Psoas muscle (tissue), 7 donors: ENCODE measurements at regions not wholly inside any gene's neighbourhood (a gene's known extent, or its start where the extent isn't known, plus 50 kb on each side); places are given as distances from the start of the nearest gene placed in this dataset.

Experiments used
- ATAC-seq, 4 donors: fragments of 200-7000 bp; cut with Tn5 transposase; one replicate each; pipeline ENCODE4 v1.9.1; 2020; ENCODE audit warnings: moderate library complexity in 3 of 4, mild to moderate bottlenecking in 2 of 4
- DNase-seq, 2 donors: peaks; one replicate each; pipeline ENCODE4 v3.0.0-alpha.2; 2020
- H3K27ac ChIP-seq: fragments of 200-600 bp; one replicate; pipeline ENCODE4 v1.8.0; 2022
- H3K27me3 ChIP-seq, 3 donors: fragments of 200-600 bp in 1 of 3; one replicate each; pipeline versions ENCODE4 v1.6.1 to v1.8.0; 2013 to 2022; ENCODE audit warnings: low read length in 2 of 3, mild to moderate bottlenecking in 2 of 3, moderate library complexity in 1 of 3; ENCODE audit not compliant: insufficient read depth in 3 of 3
- H3K36me3 ChIP-seq, 2 donors: fragments of 200-600 bp in 1 of 2; one replicate each; pipeline versions ENCODE4 v1.6.1 to v1.8.0; 2013 to 2022; ENCODE audit warnings: low read depth in 1 of 2, mild to moderate bottlenecking in 1 of 2, moderate library complexity in 1 of 2; ENCODE audit not compliant: insufficient read depth in 1 of 2
- H3K4me1 ChIP-seq: fragments of 200-600 bp; one replicate; pipeline ENCODE4 v1.8.0; 2022
- H3K4me3 ChIP-seq: fragments of 200-600 bp; one replicate; pipeline ENCODE4 v1.8.0; 2022; ENCODE audit warnings: mild to moderate bottlenecking
- H3K9me3 ChIP-seq: fragments of 200-600 bp; one replicate; pipeline ENCODE4 v1.8.0; 2022
- CTCF ChIP-seq: fragments of 200-600 bp; IDR thresholded peaks from one replicate; pipeline ENCODE4 v1.8.0; 2022; ENCODE audit warnings: antibody characterized with exemption
- WGBS, 3 donors: extraction: QIAGEN DNeasy Blood & Tissue Kit; methylation state at CpG; one replicate each; pipeline versions ENCODE4 v1.1.6 to v1.1.7; 2013; 5-methylcytosine and 5-hydroxymethylcytosine counted together
- intact Hi-C, 2 donors: fragments of 100-400 bp; cut with DNase I; formaldehyde crosslinking; loops; one replicate each; pipeline versions ENCODE4 v1.11.0 to v1.14.2; 2022
- donor health status: healthy with polysubstance abuse.
- donor health status: DM: no; HTN: no; CAD: no; lungs with moderate emphysema.
- donor health status: Bipolar disorder and iron deficiency.
- donor health status: healthy.
- donor health status: DM: yes; HTN: yes; CAD: no.
- donor health status: DM: no; HTN: no; CAD: no.
- donor health status: DM: yes; HTN: yes; CAD: no.

GRCh38 chr2:64852771-64853241, 136.4 kb upstream of the SLC1A4 start:
- Histone ChIP-seq H3K9me3 (no peaks in the 10 kb centered on the region), H3K27ac (no peak overlapping the region), H3K4me1 (peaks cover 19% of the 10 kb centered on the region), H3K36me3 (no peaks in the 10 kb centered on the region), H3K27me3 (no peaks in the 10 kb centered on the region), H3K4me3 (no peak overlapping the region)
- DNase-seq (no peak), ATAC-seq (peak in 1 of 4 donors; percentile 14)
- no peak for TF ChIP-seq CTCF
- WGBS, 3 donors = 77 to 79% (median 78%) methylated on average over 4 of the region's 4 CpGs
- intact Hi-C loops = no loop called here

DNA sequence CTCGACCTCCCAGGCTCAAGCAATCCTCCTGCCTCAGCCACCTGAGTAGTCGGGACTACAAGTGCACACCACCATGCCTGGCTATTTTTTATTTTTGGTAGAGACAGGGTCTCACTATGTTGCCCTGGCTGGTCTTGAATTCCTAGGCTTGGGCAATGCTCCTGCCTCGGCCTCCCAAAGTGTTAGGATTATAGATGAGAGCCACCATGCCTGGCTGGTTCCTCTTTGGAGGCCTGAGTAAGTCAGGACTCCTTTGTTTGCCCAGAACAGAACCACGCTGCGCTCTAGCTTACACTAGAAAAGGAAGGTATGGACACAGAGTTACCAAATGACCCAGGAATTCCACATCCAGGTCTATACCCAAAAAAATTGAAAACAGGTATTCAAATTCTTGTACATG, 135.9 kb upstream of the SLC1A4 start:
- H3K4me3 ChIP-seq = no peak overlapping the region
- no peak for DNase-seq
- H3K36me3 ChIP-seq = no peaks in the 10 kb centered on the region
- intact Hi-C loops = no loop called here
- no peaks in the 10 kb centered on the region for H3K9me3 ChIP-seq
- 92 to 96% (median 94%) methylated on average over 5 of the region's 5 CpGs for WGBS, 3 donors
- peak overlapping the region; percentile 27 for H3K27ac ChIP-seq
- no peaks in the 10 kb centered on the region for H3K27me3 ChIP-seq
- H3K4me1 ChIP-seq = peaks cover 24% of the 10 kb centered on the region
- ATAC-seq = no peak
- TF ChIP-seq CTCF = no peak

- ATAC-seq (no peak), DNase-seq (no peak)
- whole genome bisulfite sequencing, 3 donors = 92 to 96% (median 95%) methylated on average over 1 of the region's 1 CpG
- Histone ChIP-seq H3K9me3 (no peaks in the 10 kb centered on the region), H3K27me3 (no peaks in the 10 kb centered on the region), H3K27ac (no peak overlapping the region), H3K4me3 (no peak overlapping the region), H3K36me3 (no peaks in the 10 kb centered on the region), H3K4me1 (peaks cover 30% of the 10 kb centered on the region)
- no peak for TF ChIP-seq CTCF
- intact Hi-C loops = no loop called here
Measured at GRCh38 chr2:64853894-64854293, 135.3 kb upstream of the SLC1A4 start.

GRCh38 chr2:64854773-64855237, 134.4 kb upstream of the SLC1A4 start:
- no peak overlapping the region for H3K4me3 ChIP-seq
- no peaks in the 10 kb centered on the region for H3K9me3 ChIP-seq
- WGBS, 3 donors = 80 to 93% (median 88%) methylated on average over 1 of the region's 1 CpG
- peak in 2 of 4 donors; percentile 13 to 20 for ATAC-seq
- no peaks in the 10 kb centered on the region for H3K27me3 ChIP-seq
- DNase-seq = peak in 1 of 2 donors; percentile 39
- no peak for TF ChIP-seq CTCF
- no peaks in the 10 kb centered on the region for H3K36me3 ChIP-seq
- no peak overlapping the region for H3K27ac ChIP-seq
- intact Hi-C loops = no loop called here
- peaks cover 39% of the 10 kb centered on the region for H3K4me1 ChIP-seq
